D341Med (cell line): ENCODE measurements at regions not wholly inside any gene's neighbourhood (a gene's known extent, or its start where the extent isn't known, plus 50 kb on each side); places are given as distances from the start of the nearest gene placed in this dataset.

Experiments used
- DNase-seq: peaks from one replicate; pipeline ENCODE4 v3.0.0; 2012; ENCODE audit warnings: low spot score

DNA sequence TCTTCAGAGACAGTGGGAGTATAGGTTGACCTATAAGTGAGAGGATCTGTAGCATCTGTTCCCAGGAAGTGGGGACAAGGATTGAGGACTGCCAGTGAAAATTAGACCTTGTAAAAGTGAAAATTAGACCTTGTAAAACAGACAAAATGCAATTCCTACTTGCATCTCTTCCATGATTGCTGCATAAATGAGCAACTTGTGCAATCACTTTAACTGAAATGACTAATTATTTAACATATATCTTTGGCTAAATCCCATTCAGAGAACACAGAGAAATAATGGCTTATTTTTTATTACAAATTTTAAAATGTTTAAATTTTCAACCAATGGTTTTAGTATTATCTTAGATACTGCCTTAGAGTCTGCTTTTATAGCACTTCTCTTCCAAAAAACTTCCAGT, 67.2 kb upstream of the NABP1 start:
- DNase-seq, result no peak

DNA sequence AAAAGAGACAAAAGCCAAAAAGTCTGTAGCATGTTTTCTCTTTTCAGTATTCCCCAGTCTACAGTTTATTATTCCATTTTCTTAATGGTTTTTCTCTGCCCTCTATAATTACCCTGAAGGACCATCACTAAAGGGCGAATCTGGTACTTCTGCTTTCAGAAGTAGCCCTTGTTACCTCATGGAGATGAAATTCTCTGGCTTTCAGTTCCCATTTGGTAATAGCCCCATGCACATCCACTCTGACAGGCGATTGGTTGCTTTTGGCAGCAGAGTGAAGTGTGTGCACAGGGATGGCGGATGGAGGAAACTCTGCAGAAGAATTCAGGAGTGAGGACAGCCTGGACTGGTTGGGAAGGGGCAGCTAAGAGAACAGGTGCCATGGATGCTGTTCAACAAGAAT, 66.3 kb upstream of the NABP1 start:
- DNase-seq, result no peak

DNA sequence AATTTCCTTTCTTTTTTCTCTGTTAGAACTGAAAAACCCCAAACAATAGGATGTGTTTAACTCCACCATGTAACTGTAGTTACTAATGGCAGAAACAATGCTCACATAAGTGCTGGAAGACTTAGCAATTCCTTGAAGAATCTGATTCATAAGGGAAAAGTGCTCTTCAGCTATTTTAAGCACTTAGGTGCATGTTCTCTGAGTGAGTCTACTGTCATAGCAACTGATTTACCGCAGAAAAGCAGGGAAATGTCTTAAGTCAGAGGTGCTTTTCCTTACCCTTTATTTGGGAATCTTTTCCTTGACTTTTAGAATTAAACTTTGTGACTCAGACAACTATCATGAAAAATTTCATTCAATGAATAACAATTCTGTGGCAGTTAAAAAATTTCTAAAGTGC, 65.4 kb upstream of the NABP1 start:
- DNase-seq, result no peak

DNA sequence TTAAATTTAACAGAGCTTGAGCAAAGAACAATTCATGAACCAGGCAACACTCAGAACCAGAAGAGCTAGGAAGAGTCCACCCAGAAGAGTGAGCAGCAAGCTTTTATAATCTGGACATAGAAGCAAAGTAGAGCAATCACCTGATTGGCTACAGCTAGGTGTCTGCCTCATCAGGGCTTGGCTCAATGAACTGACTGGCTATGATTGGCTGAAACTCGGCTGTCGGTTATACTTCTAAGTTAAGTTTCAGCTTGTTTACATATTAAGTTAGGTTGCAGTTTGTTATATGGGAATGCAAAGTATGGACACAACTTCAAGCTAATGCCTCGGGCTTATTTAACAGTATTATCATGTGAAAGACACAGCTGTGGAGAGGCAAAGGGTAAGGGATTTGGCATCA, 63.2 kb upstream of the NABP1 start:
- DNase-seq, result no peak

DNA sequence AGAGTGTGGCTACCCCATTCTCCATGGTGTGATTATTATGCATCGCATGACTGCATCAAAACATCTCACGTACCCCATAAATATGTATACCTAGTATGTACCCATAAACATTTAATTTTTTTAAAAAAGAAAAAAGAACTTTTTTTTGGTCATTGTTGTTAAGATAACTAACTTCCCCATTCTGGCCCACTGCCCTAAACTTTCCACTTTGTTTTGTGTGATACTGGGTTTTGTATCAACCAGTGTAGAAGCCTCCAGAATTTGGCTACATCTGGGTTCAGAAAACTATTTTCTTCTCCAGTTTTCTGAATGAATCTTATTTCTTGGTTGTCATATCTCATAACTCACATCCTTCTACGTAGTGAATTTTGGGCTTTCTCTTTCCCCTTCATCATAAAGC, 62.3 kb upstream of the NABP1 start:
- DNase-seq, result no peak

DNA sequence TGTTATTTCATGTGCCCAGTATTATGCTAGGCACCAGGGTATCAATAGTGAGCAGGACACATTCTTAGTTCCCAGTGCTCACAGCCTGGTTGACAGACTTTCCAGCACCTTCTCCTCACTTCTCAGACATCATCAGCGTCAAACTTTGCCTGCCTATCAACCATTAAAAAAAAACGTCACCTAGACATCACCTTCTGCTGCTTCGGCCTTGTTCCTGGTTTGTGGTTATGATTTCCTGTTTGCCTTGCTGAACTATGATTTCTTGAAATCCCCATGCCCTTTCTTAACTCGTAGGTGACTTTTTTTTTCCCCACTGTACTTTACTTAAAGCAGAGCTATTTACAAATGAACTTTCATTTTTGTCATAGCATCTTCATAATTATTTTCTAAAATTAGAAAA, 60.4 kb upstream of the NABP1 start:
- no peak for DNase-seq

DNA sequence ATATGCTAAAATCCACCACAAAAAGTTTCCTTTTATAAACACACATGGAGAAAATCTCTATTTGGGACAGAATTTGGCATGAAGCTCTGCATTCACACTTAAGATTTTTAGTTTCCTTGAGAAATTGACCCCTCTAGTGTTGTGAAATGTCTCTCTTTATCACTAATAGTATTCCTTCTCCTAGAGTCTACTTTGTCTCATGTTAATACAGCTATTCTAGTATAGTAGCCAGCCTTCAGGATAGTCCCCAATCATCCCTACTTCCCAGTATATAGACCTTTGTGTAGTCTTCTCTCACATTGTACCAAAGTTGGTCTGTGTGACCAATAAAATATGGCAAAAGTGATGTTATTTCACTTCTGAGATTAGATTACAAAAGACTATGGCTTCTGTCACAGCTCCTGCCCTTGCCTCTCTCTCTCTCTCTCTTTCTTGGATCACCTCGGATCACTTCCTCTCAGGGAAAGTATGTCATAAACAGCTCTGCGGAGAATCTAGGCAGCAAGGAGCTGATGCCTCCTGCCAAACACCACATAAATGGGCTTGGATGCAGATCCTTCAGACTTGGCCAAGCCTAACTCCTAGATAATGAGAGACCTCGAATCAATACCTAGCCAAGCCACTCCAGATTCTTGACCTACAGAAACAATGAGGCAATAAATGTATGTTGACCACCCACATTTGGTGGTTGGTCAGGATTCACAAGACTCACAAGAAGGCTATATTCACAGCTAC, 59.7 kb upstream of the NABP1 start:
- DNase-seq, result no peak

DNA sequence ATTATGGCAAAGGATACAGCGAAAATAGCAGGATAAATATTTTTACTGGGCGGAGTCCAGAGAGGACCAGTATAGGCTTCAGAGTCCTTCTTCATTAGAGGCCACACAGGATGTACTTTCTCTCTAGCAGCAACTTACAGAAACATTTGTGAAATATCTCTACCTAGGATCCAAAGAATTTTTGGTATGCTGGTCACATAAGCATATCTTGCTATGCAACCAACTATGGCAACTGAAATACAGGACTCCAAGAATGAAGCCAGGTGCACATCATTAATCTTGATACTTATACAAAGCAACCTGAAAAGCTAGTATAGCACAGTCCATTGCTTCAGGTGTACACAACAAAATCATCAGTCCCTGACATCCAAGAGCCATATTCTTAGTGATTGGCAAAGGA, 59.1 kb upstream of the NABP1 start:
- no peak for DNase-seq

DNA sequence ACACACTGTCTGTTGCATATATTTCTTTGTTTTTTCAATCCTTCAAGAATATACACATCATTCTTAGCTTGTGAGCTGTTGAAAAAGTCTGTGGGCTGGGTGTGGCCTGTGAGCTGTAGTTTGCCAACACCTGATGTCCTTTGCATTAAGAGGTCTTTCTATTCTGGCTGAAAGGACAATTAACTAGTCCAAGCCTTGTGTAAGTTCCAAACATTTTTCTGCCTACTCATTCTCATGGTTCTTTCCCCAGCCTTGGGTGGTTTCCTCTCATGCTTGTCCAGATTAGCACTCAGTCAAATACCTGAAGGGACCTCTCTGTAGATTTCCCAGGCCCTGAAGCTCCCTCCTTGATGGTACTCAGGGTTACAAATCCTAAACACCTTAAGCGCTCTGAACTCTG, 57.8 kb upstream of the NABP1 start:
- no peak for DNase-seq

DNA sequence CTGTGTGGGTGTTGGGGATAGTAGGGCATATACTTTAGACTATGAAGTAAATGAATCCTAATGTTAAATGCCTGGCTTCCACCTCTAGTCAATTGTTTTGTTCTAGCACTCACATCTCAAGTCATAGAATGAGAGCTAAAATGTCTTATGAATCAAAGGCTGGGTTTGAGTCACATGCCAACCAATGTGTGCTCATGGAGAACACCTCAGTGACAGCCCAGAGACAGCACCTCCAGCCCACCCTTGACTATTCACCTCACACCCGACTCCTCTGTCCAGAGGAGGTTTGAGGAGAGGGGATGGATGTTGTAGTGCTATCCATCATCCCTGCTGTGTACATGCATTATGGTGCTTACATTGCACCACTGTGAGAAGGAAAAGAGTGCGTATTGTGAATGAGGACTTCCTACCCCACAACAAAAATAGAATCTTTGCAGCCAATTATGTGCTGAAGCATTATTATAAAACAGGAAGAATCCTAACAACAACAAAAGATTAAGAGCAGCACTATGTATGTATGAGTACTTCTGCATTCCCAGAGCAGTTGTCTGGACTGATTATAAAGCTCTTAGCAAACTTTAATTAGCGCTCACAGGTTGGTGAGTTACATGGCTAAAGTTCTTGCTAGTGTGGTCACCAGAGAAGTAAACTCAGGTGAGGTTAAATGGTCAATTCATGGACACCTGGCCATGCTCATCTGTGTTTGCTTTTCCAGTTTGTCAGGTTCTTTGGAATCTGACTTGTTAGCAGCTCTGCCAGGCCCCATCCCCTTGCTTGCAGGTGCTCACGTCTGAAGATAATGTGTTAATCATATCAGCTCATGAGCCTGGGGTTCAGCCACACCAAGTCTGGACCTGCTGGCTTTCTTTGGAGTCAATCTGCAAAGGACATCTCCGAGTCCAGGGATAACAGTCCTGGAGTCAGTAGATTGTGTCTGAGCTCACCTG, 55.3 kb upstream of the NABP1 start:
- DNase-seq, result no peak

DNA sequence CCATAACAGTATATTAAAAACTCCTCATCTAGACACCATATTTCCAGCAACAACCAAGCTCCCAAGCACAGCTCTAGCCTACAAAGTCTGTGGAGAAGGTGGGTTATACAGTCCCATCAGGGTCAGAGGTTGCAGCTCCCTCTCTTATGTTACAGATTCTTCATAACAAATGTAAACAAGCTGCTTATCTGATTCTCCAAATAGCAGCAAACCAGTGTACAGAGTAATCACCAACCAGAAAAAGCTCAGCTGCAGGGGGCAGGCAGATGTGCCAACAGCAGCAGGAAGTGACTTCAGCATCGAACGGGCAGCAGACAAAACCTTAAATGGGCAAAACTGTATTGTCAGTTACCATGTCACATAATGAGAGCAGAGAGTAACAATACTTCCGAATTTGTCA, 52.9 kb upstream of the NABP1 start:
- DNase-seq, result no peak

DNA sequence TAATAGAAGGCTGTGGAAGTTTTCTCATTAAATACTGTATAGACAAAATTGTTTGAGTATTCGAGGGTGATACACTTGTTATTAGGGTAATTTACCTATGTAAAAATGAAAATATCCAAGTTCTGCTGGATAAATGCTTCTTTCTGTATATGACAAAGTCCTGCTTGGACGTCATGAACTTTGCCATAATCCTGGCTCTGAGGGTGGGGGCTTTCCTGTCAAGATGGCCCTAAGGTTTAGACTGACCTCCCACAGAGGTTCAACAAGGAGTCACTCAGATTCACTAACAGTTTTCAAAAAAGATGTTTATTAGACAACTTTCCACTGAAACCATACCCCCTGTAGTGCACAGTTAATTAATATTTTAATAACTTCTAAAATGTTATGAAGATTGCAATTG, 52.5 kb upstream of the NABP1 start:
- DNase-seq, result no peak

DNA sequence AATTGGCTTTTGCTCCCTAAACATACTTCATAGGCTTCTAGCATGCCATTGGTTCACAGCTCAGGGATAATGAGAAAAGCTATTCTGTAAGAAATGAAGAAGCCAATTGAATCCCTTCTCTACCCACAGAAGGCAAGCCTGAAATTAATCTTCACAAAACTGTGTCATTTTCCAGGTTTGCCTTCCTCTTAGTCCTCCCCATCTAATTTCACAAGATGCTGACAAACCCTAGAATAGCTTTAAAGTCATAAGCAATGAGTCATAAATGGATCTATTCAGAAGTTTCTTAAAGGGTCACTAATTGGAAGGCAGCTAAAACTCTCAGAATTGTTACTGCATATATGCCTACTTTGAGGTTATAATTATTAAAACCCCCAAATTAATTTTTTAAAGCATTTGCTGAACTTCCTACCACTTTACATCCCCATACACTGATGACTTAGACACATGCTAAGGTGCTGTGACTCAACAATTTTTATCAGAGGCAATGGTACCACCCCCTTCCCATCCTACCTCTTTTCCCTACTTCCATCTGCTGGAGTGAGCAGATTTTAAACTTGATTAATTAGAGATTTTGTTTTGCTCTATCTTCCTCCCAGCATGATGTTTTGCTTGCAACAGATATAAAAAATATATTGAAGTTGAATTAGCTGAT, 51.3 kb upstream of the NABP1 start:
- no peak for DNase-seq

DNA sequence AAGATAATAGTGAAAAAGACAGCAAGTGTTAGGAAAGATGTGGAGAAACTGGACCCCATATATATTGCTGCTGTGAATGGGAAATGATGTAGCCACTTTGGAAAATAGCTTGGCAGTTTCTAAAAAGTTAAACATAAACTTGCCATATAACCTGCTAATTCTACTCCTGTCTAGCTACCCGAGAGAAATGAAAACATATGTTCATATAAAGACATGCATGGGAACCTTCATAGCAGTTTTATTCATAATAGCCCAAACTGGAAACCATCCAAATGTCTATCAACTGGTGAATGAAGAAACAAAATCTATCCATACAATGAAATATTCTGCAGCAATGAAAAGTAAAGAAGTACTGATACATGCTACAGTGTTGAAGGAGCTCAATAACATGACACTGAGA, 50.4 kb upstream of the NABP1 start:
- no peak for DNase-seq
